T-helper 17 cell (primary cell): ENCODE measurements at regions not wholly inside any gene's neighbourhood (a gene's known extent, or its start where the extent isn't known, plus 50 kb on each side); places are given as distances from the start of the nearest gene placed in this dataset.

ENCODE experiments used
- ATAC-seq: fragments of 150-1000 bp; cut with Tn5 transposase; 2 replicates; pipeline ENCODE4 v1.10.0; 2021; ENCODE audit warnings: mild to moderate bottlenecking, moderate library complexity
- DNase-seq, 3 donors: peaks; one replicate each; pipeline versions ENCODE4 v3.0.0 to v3.0.0-alpha.2; 2020 to 2021
- H3K9me3 ChIP-seq: one replicate; pipeline ENCODE4 v1.7.0; 2013; ENCODE audit warnings: low read length, mild to moderate bottlenecking; ENCODE audit not compliant: control insufficient read depth, poor library complexity, severe bottlenecking
- H3K27ac Mint-ChIP-seq: one replicate; pipeline ENCODE4 v1.8.0; 2022; ENCODE audit warnings: mild to moderate bottlenecking, moderate library complexity, mixed read lengths
- H3K27me3 Mint-ChIP-seq: one replicate; pipeline ENCODE4 v1.8.0; 2022; ENCODE audit warnings: mixed read lengths
- H3K36me3 Mint-ChIP-seq: one replicate; pipeline ENCODE4 v1.8.0; 2022; ENCODE audit warnings: low read depth, mixed read lengths
- H3K4me1 Mint-ChIP-seq: one replicate; pipeline ENCODE4 v1.8.0; 2022; ENCODE audit warnings: mild to moderate bottlenecking, mixed read lengths
- H3K4me3 Mint-ChIP-seq: one replicate; pipeline ENCODE4 v1.8.0; 2022; ENCODE audit warnings: mild to moderate bottlenecking, moderate library complexity, mixed read lengths

- H3K27ac Mint-ChIP-seq: no peak overlapping the region
- DNase-seq (no peak), ATAC-seq (no peak)
- H3K4me1 Mint-ChIP-seq: no peaks in the 10 kb centered on the region
- no peaks in the 10 kb centered on the region for H3K36me3 Mint-ChIP-seq
- H3K9me3 ChIP-seq: no peaks in the 10 kb centered on the region
- peaks cover 22% of the 10 kb centered on the region for H3K27me3 Mint-ChIP-seq
- H3K4me3 Mint-ChIP-seq: no peak overlapping the region
These were observed 291.8 kb upstream of the MARCKS start for GRCh38 chr6:113565306-113565705.

- H3K4me3 Mint-ChIP-seq: no peak overlapping the region
- H3K27ac Mint-ChIP-seq: no peak overlapping the region
- peaks cover 14% of the 10 kb centered on the region for H3K27me3 Mint-ChIP-seq
- no peaks in the 10 kb centered on the region for H3K4me1 Mint-ChIP-seq
- H3K36me3 Mint-ChIP-seq: no peaks in the 10 kb centered on the region
- ATAC-seq (no peak), DNase-seq (no peak)
- no peaks in the 10 kb centered on the region for H3K9me3 ChIP-seq
These were observed 287.0 kb upstream of the MARCKS start for GRCh38 chr6:113570161-113570560.

- H3K4me3 Mint-ChIP-seq: no peak overlapping the region
- DNase-seq: no peak
- H3K36me3 Mint-ChIP-seq: no peaks in the 10 kb centered on the region
- H3K27ac Mint-ChIP-seq: no peak overlapping the region
- H3K27me3 Mint-ChIP-seq: peaks cover 11% of the 10 kb centered on the region
- H3K9me3 ChIP-seq: no peaks in the 10 kb centered on the region
- no peaks in the 10 kb centered on the region for H3K4me1 Mint-ChIP-seq
- no peak for ATAC-seq
These were observed 286.5 kb upstream of the MARCKS start for GRCh38 chr6:113570641-113571040.

GRCh38 chr6:113574147-113574546 lies 283.0 kb upstream of the MARCKS start:
- H3K4me1 Mint-ChIP-seq: no peaks in the 10 kb centered on the region
- no peak for ATAC-seq
- H3K27ac Mint-ChIP-seq: no peak overlapping the region
- H3K27me3 Mint-ChIP-seq: peaks cover 5% of the 10 kb centered on the region
- no peaks in the 10 kb centered on the region for H3K9me3 ChIP-seq
- no peaks in the 10 kb centered on the region for H3K36me3 Mint-ChIP-seq
- DNase-seq: no peak
- no peak overlapping the region for H3K4me3 Mint-ChIP-seq

- H3K4me1 Mint-ChIP-seq: no peaks in the 10 kb centered on the region
These were observed 280.8 kb upstream of the MARCKS start for GRCh38 chr6:113576310-113576709.

GRCh38 chr6:113578691-113579090 lies 278.5 kb upstream of the MARCKS start:
- H3K9me3 ChIP-seq: no peaks in the 10 kb centered on the region
- no peak for ATAC-seq
- Mint-ChIP-seq H3K36me3 (no peaks in the 10 kb centered on the region), H3K27me3 (no peaks in the 10 kb centered on the region), H3K27ac (no peak overlapping the region), H3K4me3 (no peak overlapping the region), H3K4me1 (no peaks in the 10 kb centered on the region)
- no peak for DNase-seq

More at GRCh38 chr6:113576310-113576709, 280.8 kb upstream of the MARCKS start:
- DNase-seq (no peak), ATAC-seq (no peak)
- H3K9me3 ChIP-seq: no peaks in the 10 kb centered on the region
- H3K4me3 Mint-ChIP-seq: no peak overlapping the region
- peaks cover under 1% of the 10 kb centered on the region for H3K27me3 Mint-ChIP-seq
- no peak overlapping the region for H3K27ac Mint-ChIP-seq
- no peaks in the 10 kb centered on the region for H3K36me3 Mint-ChIP-seq

GRCh38 chr6:113584767-113585166 lies 272.4 kb upstream of the MARCKS start:
- Mint-ChIP-seq H3K4me3 (no peak overlapping the region), H3K27ac (no peak overlapping the region), H3K36me3 (no peaks in the 10 kb centered on the region), H3K27me3 (peaks cover 6% of the 10 kb centered on the region), H3K4me1 (no peaks in the 10 kb centered on the region)
- DNase-seq: no peak
- H3K9me3 ChIP-seq: no peaks in the 10 kb centered on the region
- ATAC-seq: no peak

GRCh38 chr6:113585246-113585645 lies 271.9 kb upstream of the MARCKS start:
- DNase-seq (no peak), ATAC-seq (no peak)
- H3K9me3 ChIP-seq: no peaks in the 10 kb centered on the region
- Mint-ChIP-seq H3K36me3 (no peaks in the 10 kb centered on the region), H3K4me3 (no peak overlapping the region), H3K27me3 (peaks cover 6% of the 10 kb centered on the region), H3K27ac (no peak overlapping the region), H3K4me1 (no peaks in the 10 kb centered on the region)

- DNase-seq: no peak
- Mint-ChIP-seq H3K27ac (no peak overlapping the region), H3K4me3 (no peak overlapping the region), H3K36me3 (no peaks in the 10 kb centered on the region), H3K4me1 (no peaks in the 10 kb centered on the region), H3K27me3 (peaks cover 6% of the 10 kb centered on the region)
- ATAC-seq: no peak
- H3K9me3 ChIP-seq: no peaks in the 10 kb centered on the region
These were observed 270.6 kb upstream of the MARCKS start for GRCh38 chr6:113586413-113587077.

GRCh38 chr6:113587078-113587699 lies 270.0 kb upstream of the MARCKS start:
- no peak for DNase-seq
- no peaks in the 10 kb centered on the region for H3K36me3 Mint-ChIP-seq
- H3K27me3 Mint-ChIP-seq: peaks cover 6% of the 10 kb centered on the region
- no peak overlapping the region for H3K4me3 Mint-ChIP-seq
- no peak for ATAC-seq
- H3K9me3 ChIP-seq: no peaks in the 10 kb centered on the region
- no peak overlapping the region for H3K27ac Mint-ChIP-seq
- H3K4me1 Mint-ChIP-seq: no peaks in the 10 kb centered on the region

GRCh38 chr6:113588646-113589045 lies 268.5 kb upstream of the MARCKS start:
- Mint-ChIP-seq H3K27me3 (peaks cover 6% of the 10 kb centered on the region), H3K36me3 (no peaks in the 10 kb centered on the region), H3K4me1 (no peaks in the 10 kb centered on the region), H3K27ac (no peak overlapping the region), H3K4me3 (no peak overlapping the region)
- ATAC-seq (no peak), DNase-seq (no peak)
- H3K9me3 ChIP-seq: no peaks in the 10 kb centered on the region

GRCh38 chr6:113591896-113592827 lies 265.0 kb upstream of the MARCKS start:
- Mint-ChIP-seq H3K27ac (no peak overlapping the region), H3K36me3 (no peaks in the 10 kb centered on the region), H3K4me3 (no peak overlapping the region), H3K27me3 (peaks cover 6% of the 10 kb centered on the region), H3K4me1 (no peaks in the 10 kb centered on the region)
- H3K9me3 ChIP-seq: no peaks in the 10 kb centered on the region
- ATAC-seq (no peak), DNase-seq (no peak)

GRCh38 chr6:113594726-113595125 lies 262.4 kb upstream of the MARCKS start:
- Mint-ChIP-seq H3K4me3 (no peak overlapping the region), H3K27ac (no peak overlapping the region), H3K36me3 (no peaks in the 10 kb centered on the region), H3K27me3 (no peaks in the 10 kb centered on the region), H3K4me1 (no peaks in the 10 kb centered on the region)
- DNase-seq: no peak
- no peak for ATAC-seq
- H3K9me3 ChIP-seq: no peaks in the 10 kb centered on the region
